ENCODE measurements at regions not wholly inside any gene's neighbourhood (a gene's known extent, or its start where the extent isn't known, plus 50 kb on each side); places are given as distances from the start of the nearest gene placed in this dataset.

DNA sequence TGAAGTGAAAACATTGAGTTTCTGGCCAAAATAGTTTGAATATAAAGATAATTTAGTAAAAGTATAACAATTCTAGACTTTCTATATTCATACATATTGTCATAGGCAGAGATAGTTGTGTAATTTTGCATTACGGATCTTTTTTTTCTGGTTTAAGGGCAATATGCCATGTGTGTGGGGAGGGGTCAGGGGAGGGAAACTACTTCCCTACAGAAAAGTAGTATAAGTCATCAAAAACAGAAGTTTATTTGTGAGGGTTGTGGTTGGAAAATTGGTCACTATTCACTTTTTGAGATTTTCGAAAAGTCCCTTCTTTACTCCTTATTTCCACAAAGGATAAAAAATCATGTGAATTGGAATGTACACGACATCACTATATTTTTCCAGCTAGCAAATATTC lies 288.2 kb upstream of the PREP start:
- TF ChIP-seq, protein P1, sequence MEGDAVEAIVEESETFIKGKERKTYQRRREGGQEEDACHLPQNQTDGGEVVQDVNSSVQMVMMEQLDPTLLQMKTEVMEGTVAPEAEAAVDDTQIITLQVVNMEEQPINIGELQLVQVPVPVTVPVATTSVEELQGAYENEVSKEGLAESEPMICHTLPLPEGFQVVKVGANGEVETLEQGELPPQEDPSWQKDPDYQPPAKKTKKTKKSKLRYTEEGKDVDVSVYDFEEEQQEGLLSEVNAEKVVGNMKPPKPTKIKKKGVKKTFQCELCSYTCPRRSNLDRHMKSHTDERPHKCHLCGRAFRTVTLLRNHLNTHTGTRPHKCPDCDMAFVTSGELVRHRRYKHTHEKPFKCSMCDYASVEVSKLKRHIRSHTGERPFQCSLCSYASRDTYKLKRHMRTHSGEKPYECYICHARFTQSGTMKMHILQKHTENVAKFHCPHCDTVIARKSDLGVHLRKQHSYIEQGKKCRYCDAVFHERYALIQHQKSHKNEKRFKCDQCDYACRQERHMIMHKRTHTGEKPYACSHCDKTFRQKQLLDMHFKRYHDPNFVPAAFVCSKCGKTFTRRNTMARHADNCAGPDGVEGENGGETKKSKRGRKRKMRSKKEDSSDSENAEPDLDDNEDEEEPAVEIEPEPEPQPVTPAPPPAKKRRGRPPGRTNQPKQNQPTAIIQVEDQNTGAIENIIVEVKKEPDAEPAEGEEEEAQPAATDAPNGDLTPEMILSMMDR (IDR thresholded peaks at IDR 0.05; ENCODE audit: insufficient read depth, low read length, poor library complexity, severe bottlenecking): no peak
- no peak for TF ChIP-seq EZH2phosphoT487 (conservative IDR thresholded peaks at IDR 0.05; ENCODE audit: low read length)
